SH-SY5Y (cell line): ENCODE measurements at regions not wholly inside any gene's neighbourhood (a gene's known extent, or its start where the extent isn't known, plus 50 kb on each side); places are given as distances from the start of the nearest gene placed in this dataset.

Experiments used
- GATA2 ChIP-seq: IDR thresholded peaks from 2 replicates; pipeline ENCODE4 v1.6.1; 2011; ENCODE audit warnings: mild to moderate bottlenecking, low read depth, low read length
- GATA3 ChIP-seq: IDR thresholded peaks from 2 replicates; pipeline ENCODE4 v1.6.1; 2011; ENCODE audit warnings: low read depth, mild to moderate bottlenecking, low read length, moderate library complexity

GRCh38 chr9:85876628-85877027, 64.3 kb upstream of the NAA35 start:
- TF ChIP-seq GATA2, result no peak
- TF ChIP-seq GATA3, result no peak
